ENCODE measurements at regions not wholly inside any gene's neighbourhood (a gene's known extent, or its start where the extent isn't known, plus 50 kb on each side); places are given as distances from the start of the nearest gene placed in this dataset.

DNA sequence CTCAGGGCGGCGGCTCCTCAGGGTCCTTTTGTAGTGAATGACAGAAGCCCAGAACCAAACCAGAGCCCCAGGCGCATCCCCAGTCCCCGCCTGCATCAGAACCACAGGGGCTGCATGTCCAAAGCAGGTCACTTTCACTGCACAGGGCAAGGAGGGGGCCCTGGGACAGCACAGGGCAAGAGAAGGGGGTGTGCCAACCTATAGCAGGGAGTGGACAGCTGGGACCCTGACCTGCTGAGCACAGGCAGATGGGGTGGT is 501.4 kb downstream of the PREX1 start:
- no peak overlapping the region for H3K4me3 ChIP-seq (replicated peaks; ENCODE audit: insufficient read depth, low read length)
- no peaks in the 10 kb centered on the region for H3K27me3 ChIP-seq (ENCODE audit: insufficient read depth, poor library complexity, severe bottlenecking)
- no peak overlapping the region for H3K27ac ChIP-seq (replicated peaks)
- no peak for TF ChIP-seq SPI1 (IDR thresholded peaks at IDR 0.05; ENCODE audit: borderline replicate concordance, low read depth)
- TF ChIP-seq, protein P1, sequence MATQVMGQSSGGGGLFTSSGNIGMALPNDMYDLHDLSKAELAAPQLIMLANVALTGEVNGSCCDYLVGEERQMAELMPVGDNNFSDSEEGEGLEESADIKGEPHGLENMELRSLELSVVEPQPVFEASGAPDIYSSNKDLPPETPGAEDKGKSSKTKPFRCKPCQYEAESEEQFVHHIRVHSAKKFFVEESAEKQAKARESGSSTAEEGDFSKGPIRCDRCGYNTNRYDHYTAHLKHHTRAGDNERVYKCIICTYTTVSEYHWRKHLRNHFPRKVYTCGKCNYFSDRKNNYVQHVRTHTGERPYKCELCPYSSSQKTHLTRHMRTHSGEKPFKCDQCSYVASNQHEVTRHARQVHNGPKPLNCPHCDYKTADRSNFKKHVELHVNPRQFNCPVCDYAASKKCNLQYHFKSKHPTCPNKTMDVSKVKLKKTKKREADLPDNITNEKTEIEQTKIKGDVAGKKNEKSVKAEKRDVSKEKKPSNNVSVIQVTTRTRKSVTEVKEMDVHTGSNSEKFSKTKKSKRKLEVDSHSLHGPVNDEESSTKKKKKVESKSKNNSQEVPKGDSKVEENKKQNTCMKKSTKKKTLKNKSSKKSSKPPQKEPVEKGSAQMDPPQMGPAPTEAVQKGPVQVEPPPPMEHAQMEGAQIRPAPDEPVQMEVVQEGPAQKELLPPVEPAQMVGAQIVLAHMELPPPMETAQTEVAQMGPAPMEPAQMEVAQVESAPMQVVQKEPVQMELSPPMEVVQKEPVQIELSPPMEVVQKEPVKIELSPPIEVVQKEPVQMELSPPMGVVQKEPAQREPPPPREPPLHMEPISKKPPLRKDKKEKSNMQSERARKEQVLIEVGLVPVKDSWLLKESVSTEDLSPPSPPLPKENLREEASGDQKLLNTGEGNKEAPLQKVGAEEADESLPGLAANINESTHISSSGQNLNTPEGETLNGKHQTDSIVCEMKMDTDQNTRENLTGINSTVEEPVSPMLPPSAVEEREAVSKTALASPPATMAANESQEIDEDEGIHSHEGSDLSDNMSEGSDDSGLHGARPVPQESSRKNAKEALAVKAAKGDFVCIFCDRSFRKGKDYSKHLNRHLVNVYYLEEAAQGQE (IDR thresholded peaks at IDR 0.05; ENCODE audit: insufficient replicate concordance, low read depth): no peak
- TF ChIP-seq GABPA (IDR thresholded peaks at IDR 0.05; ENCODE audit: low read depth): no peak
- TF ChIP-seq, protein P2, sequence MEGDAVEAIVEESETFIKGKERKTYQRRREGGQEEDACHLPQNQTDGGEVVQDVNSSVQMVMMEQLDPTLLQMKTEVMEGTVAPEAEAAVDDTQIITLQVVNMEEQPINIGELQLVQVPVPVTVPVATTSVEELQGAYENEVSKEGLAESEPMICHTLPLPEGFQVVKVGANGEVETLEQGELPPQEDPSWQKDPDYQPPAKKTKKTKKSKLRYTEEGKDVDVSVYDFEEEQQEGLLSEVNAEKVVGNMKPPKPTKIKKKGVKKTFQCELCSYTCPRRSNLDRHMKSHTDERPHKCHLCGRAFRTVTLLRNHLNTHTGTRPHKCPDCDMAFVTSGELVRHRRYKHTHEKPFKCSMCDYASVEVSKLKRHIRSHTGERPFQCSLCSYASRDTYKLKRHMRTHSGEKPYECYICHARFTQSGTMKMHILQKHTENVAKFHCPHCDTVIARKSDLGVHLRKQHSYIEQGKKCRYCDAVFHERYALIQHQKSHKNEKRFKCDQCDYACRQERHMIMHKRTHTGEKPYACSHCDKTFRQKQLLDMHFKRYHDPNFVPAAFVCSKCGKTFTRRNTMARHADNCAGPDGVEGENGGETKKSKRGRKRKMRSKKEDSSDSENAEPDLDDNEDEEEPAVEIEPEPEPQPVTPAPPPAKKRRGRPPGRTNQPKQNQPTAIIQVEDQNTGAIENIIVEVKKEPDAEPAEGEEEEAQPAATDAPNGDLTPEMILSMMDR (IDR thresholded peaks at IDR 0.05; ENCODE audit: insufficient read depth, low read length): no peak
- TF ChIP-seq POLR2AphosphoS5 (IDR thresholded peaks at IDR 0.05; ENCODE audit: low read depth): no peak
- DNase-seq (ENCODE audit: low read depth in 1 of 2, low spot score in 1 of 2): no peak

DNA sequence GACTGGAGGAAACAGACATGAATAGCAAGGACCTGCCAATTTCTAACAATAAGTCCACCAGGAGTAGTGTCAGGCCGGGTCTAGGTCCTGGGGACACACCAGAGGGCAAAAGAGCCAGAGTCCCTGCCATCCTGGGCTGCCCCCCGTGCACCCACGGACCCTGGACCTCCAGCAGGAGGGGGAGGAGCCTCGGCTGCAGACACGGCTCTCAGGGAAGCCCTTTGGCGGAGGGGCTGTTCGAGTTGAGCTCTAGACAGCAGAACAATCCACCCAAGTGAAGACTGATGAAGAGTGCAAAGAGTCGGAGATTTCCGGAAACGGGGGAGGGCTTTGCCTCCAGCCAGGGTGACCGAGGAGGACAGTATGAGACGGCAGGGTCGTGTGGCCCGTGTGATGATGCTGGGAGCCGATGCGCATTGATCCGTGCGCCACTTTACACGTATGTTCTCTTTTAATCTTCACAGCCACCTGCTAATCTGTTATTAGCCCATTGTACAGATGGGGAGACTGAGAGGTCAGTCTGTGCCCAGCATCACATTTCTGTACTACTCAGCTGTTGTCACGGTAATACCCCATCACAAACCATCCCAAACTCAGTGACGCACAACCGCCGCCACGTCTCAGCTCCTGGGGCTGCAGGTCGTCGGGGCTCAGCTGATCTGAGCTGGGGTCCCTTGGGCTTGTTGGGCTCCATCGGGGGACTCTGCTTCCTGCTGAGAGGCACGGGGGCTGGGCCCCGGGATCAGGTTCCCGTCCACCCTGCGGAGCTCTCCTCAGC is 502.0 kb downstream of the PREX1 start:
- H3K4me3 ChIP-seq (replicated peaks; ENCODE audit: insufficient read depth, low read length): no peak overlapping the region
- no peaks in the 10 kb centered on the region for H3K27me3 ChIP-seq (ENCODE audit: insufficient read depth, poor library complexity, severe bottlenecking)
- TF ChIP-seq, protein P2 (IDR thresholded peaks at IDR 0.05; ENCODE audit: insufficient read depth, low read length): no peak
- no peak for TF ChIP-seq GABPA (IDR thresholded peaks at IDR 0.05; ENCODE audit: low read depth)
- TF ChIP-seq, protein P1 (IDR thresholded peaks at IDR 0.05; ENCODE audit: insufficient replicate concordance, low read depth): no peak
- TF ChIP-seq SPI1 (IDR thresholded peaks at IDR 0.05; ENCODE audit: borderline replicate concordance, low read depth): no peak
- no peak for TF ChIP-seq POLR2AphosphoS5 (IDR thresholded peaks at IDR 0.05; ENCODE audit: low read depth)
- no peak for DNase-seq (ENCODE audit: low read depth in 1 of 2, low spot score in 1 of 2)
- H3K27ac ChIP-seq (replicated peaks): no peak overlapping the region

DNA sequence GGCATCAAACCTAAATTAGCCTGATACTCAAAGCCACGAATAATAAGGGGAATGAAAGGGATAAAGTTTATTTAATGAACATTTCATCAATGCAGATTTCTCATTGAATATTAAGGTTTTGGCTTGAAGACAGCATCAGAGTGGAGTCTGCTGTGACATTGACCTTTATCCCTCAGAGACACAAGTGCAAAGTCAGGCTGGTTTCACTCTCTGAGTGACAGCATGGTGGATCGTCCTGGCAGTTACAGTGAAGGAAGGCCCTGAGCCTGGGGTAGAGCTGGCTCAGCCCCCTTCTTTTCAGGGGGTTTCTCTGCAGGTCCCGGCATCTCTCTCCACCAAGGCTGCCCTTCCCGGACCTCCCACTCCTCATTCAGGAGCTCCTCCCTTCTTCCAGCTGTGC is 503.1 kb downstream of the PREX1 start:
- H3K27me3 ChIP-seq (ENCODE audit: insufficient read depth, poor library complexity, severe bottlenecking): no peaks in the 10 kb centered on the region
- TF ChIP-seq GABPA (IDR thresholded peaks at IDR 0.05; ENCODE audit: low read depth) (no peak), POLR2AphosphoS5 (IDR thresholded peaks at IDR 0.05; ENCODE audit: low read depth) (no peak), SPI1 (IDR thresholded peaks at IDR 0.05; ENCODE audit: borderline replicate concordance, low read depth) (no peak)
- TF ChIP-seq, protein P2 (IDR thresholded peaks at IDR 0.05; ENCODE audit: insufficient read depth, low read length): no peak
- TF ChIP-seq, protein P1 (IDR thresholded peaks at IDR 0.05; ENCODE audit: insufficient replicate concordance, low read depth): no peak
- H3K4me3 ChIP-seq (replicated peaks; ENCODE audit: insufficient read depth, low read length): no peak overlapping the region
- DNase-seq (ENCODE audit: low read depth in 1 of 2, low spot score in 1 of 2): no peak
- no peak overlapping the region for H3K27ac ChIP-seq (replicated peaks)
